GM21576 (cell line): ENCODE measurements at regions not wholly inside any gene's neighbourhood (a gene's known extent, or its start where the extent isn't known, plus 50 kb on each side); places are given as distances from the start of the nearest gene placed in this dataset.

Source experiments
- ATAC-seq: cut with Tn5 transposase; IDR thresholded peaks from one replicate; pipeline ENCODE4 v1.9.1; 2021; ENCODE audit warnings: mild to moderate bottlenecking, moderate library complexity; ENCODE audit not compliant: unreplicated experiment

DNA sequence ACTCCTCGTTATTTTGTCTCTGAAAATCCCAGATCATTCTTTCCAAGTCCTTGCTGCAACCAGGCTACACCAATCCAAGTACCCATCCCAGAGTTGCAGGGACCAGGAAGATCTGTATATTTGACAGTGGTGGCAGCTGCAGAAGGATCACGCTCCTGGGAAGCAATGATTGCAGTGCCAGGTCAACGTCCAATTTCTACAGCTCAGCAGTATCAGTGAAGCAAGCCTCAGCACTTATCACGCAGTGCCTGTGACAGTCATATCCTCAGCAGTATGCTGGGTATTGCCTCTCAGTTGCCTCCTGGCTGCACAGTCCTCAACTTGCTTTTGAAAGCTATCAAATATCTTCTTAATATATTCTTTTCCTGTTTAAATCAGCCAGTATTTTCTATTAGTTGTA is 66.7 kb downstream of the BARHL2 start:
- no peak for ATAC-seq

- no peak for ATAC-seq
Observed at GRCh38 chr1:90640325-90640724, 76.8 kb downstream of the BARHL2 start.

DNA sequence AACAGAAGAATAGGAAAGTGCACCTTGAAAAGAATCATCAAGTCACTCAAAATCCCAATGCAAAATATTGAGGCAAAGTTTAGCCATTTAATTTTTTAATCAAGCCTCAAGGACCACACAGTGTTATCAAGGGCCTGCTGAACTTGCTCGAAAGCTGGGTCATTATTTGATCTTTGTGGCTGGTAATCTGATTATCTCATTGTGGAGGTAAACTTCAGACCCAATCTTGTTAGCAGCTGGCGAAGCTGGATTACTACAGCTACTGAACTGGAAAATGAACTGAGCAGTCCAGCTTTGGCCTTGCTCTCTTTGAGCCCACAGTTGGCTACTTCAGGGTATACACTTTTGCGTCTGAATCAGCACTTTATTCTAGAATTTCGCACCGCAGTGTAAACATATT is 94.4 kb downstream of the BARHL2 start:
- ATAC-seq, result no peak

- no peak for ATAC-seq
Observed at GRCh38 chr1:90621986-90622385, 95.1 kb downstream of the BARHL2 start.

DNA sequence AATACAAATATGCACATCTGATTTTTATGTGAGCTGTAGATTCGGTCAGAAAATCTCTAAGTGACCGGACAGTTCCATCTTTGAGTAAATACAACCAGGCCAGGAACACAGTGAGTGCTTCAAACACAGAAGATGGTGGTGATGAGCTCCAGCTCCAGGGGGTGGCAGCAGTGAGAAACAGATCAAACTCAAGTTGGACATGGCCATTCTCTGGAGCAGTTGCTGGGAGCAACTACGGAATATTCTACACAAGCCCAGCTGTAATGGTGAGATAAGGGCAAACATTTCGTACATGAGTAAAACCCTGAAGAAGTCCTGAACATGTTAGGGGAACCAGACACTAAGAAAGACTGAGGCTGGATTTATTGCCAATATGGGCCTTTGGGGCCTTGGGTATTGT is 100.7 kb downstream of the BARHL2 start:
- no peak for ATAC-seq

GRCh38 chr1:90614872-90615271 is 102.2 kb downstream of the BARHL2 start:
- ATAC-seq, result no peak

DNA sequence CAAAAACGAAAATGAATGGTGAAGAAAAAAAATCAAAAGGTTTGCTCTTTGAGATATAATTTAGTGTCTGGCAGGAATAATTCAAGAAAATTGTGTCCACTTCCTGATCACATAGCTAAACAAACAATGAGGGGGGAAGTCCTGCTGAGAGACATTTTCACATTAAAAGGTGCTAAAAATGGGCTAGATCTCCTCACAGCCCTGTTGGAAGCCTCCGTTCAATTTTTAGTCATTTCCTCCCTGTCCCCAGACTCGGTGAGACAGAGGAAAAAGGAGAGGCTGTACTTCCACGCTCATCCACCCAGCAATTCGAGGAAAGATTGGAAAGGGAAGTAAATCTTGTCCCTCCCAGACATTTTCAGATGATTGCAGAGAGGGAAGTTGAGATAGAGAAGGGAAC is 103.7 kb downstream of the BARHL2 start:
- ATAC-seq, result no peak

DNA sequence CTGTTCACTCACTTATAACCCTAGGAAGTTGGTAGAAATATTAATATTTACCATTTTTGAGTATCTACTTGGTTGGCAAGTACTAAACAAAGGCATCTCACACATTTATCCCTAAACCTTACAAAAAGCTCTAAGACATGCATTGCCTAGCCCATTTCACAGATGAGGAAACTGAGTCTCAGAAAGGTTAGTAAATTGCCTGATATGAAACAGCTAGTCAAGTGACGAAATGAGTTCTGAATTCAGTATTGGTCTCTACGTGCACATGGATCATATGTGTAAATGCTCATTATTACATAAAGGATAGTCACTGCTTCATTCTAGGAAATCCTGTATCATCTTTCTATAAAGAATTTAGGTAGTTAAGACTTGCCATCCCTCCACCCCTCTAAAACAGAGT is 105.1 kb downstream of the BARHL2 start:
- no peak for ATAC-seq

DNA sequence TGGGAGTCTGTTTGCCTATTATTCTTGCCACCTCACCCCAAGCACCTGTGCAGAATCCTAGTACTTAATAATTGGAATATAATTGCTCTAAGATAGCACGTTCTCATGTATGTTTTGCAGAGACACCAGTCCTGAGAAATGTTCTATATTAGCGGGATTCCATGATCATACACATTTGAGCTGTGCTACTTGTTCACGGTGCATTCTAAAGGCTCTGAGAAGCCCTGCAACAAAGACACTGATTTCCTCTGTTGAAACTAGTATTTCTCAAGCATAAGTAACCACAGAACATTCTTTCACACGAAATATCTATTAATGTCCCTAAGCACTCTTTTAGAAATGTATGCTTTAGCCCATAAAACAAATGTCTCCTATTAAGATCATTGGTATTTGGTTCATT is 109.4 kb downstream of the BARHL2 start:
- ATAC-seq, result no peak

DNA sequence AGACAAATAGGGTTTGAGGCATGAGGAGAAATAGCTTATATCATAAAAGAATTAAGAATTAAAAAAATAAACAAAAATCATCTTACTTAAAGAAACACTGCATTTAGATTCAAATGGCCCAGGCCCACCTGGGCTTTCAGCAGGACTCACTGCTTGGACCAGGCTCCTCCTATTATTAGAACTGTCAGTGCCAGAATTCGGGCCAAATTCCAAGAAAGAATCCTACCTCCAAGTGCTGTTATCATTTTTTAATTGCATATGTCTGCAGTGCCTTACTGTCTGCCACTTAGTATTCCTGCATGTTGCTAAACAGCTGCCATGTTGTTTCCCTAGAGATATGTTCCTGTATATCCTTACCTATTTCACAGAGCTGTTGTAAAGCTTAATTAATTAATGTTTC is 112.0 kb downstream of the BARHL2 start:
- ATAC-seq, result no peak

GRCh38 chr1:90593312-90593711 is 123.8 kb downstream of the BARHL2 start:
- ATAC-seq, result no peak

DNA sequence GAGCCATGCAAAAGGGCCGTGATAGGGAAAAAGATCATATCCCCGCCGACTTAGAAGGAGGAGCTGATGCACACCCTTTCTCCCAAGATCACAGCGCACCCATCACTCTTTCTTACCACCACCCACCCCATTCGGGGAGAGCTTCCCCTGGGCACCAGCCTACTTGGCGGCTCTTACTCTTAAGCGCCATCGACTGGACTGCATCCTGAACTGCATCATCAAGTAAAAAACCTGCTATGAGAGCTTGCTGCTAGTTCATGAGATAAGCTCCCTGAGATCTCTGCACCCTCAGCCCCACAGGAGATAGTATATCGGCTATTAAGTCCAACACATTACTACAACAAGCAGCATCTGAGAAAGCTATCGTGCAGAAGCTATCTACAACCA is 125.1 kb downstream of the BARHL2 start:
- no peak for ATAC-seq

DNA sequence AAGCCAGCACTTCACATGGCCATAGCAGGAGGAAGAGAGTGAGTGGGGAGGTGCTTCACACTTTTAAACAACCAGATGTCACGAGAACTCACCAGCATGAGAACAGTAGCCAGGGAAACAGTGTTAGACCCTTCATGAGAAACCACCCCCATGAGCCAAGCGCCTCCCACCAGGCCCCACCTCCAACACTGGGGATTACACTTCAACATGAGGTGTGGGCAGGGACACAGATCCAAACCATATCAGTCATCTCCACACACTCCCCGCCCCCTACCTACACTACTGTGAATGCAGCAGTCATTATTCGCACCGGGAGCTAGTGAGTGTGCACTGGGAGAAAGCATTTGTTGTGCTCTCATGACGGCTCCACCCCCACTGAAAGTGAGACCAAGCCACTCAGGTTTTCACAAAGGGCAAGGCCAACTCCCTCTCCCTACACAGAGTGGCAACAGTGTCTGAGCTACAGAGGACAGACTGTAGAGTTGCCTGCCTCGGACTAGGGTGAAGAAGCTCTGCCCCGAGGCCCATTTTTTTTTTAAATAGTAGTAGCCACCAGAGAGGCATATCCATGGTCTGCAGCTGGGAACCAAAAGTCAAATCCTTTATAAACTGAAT is 125.6 kb downstream of the BARHL2 start:
- no peak for ATAC-seq

DNA sequence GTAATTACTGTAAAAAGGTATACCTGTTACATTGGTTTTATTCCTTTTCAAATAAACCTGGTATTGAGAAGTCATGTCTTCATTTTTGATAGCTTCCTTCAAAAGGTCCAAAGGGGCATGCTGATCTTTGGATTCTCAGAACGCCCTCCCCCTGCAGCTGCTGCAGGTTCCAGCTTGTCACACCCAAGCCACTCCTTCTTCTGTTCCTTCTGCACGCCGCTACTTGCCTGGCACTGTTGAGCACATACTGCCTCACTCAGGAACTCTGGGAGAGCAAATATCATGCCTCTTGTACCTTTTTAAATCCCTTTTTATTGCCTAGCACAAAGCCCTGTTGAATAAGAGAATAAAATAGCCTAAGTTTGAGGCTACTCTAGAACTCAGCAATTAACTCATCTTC is 136.9 kb downstream of the BARHL2 start:
- no peak for ATAC-seq

- no peak for ATAC-seq
Observed at GRCh38 chr1:90579212-90579802, 137.8 kb downstream of the BARHL2 start.

- no peak for ATAC-seq
Observed at GRCh38 chr1:90574692-90575370, 142.3 kb downstream of the BARHL2 start.

- ATAC-seq, result no peak
Observed at GRCh38 chr1:90573736-90574135, 143.4 kb downstream of the BARHL2 start.

- ATAC-seq, result no peak
Observed at GRCh38 chr1:90572446-90572845, 144.7 kb downstream of the BARHL2 start.

GRCh38 chr1:90568436-90568835 is 148.7 kb downstream of the BARHL2 start:
- ATAC-seq, result no peak

DNA sequence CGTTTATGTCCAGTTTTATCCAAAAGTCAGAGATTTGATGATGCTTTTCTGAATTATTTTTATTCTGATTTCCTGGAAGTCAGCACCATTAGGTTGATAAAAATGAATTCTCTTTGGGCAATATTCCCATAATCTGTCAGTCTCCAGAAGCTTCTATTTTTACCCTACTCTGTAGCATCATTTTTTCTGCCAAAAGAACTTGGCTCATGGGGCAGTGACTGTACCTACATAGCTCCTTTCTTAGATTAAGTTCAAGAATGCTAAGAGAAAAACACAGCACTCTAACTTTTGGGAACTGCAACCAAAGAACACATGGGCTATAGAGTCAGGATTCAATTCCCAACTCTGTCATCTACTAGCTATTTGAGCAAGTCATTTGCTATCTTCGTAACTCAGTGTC is 152.9 kb downstream of the BARHL2 start:
- ATAC-seq, result no peak

- ATAC-seq, result no peak
Observed at GRCh38 chr1:90562892-90563291, 154.2 kb downstream of the BARHL2 start.

DNA sequence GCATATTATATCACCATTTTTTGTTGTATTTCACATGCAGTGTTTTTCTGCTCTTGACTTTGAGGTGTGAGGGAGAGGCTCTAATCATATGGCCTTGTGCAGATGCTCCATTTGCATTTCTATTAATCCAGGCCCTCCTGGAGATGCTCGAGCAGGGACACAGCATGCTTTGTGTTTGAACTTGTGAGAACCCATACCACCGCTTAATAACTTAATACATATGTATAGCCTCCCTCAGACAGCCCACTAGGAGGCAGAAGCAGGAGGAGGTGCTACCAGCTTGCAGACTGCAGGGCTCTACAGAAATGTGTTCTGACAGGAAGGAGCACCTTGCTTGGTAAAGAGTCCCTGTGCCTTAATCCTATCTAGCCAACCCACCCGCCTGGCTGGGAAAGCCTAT is 155.2 kb downstream of the BARHL2 start:
- no peak for ATAC-seq
